ENCODE measurements at regions not wholly inside any gene's neighbourhood (a gene's known extent, or its start where the extent isn't known, plus 50 kb on each side); places are given as distances from the start of the nearest gene placed in this dataset.

GRCh38 chr4:123345935-123346300 lies 50.7 kb upstream of the SPRY1 start:
- no peak for TF ChIP-seq CTCF (conservative IDR thresholded peaks at IDR 0.05; ENCODE audit: control insufficient read depth, insufficient read depth, low read depth, low read length)
- DNase-seq (ENCODE audit: low read depth): no peak
- H3K4me3 ChIP-seq (ENCODE audit: control insufficient read depth, low read depth, low read length): no peak overlapping the region

DNA sequence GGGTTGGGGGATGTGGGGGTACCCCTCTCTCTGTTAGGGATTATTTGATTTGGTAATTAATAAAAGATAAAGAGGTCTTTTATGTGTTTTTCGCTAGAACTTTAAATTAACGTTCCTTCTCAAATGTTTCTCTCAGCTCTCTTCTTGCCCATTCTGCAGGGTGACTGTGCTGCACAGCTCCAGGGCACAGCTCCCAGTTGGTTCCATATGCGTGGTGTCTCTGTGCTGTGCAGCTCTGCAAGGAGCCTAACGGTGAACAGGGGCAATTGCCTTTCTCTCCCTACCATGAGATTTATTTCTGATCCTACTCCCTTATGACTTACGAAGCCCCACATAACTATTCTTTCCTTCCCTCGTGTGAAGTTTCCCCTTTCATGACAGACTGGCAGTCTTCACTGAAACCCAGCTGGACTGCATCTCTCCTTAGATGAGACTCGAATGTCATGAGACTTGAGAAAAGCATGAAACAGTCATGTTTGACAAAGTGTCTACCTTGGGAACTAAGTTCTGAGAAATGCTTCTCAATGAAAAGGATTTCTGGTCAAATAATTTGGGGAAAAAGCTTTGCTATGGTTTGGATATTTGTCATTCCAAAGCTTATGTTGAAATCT lies 50.2 kb upstream of the SPRY1 start:
- H3K4me3 ChIP-seq (ENCODE audit: control insufficient read depth, low read depth, low read length): no peak overlapping the region
- no peak for DNase-seq (ENCODE audit: low read depth)
- no peak for TF ChIP-seq CTCF (conservative IDR thresholded peaks at IDR 0.05; ENCODE audit: control insufficient read depth, insufficient read depth, low read depth, low read length)
